RWPE1 (cell line): ENCODE measurements at regions not wholly inside any gene's neighbourhood (a gene's known extent, or its start where the extent isn't known, plus 50 kb on each side); places are given as distances from the start of the nearest gene placed in this dataset.

Source experiments
- CTCF ChIA-PET: fragments of 350-600 bp; sonication (Branson Sonifier 250); formaldehyde crosslinking; extraction: SDS; loops from one replicate; lab custom pipeline; 2021; lab: Yijun Ruan, JAX
- POLR2A ChIA-PET: fragments of 400-600 bp; formaldehyde crosslinking; extraction: SDS; loops from one replicate; lab custom pipeline; 2020; ENCODE audit warnings: antibody characterized with exemption; ENCODE audit not compliant: low non-redundant PET; lab: Yijun Ruan, JAX
- DNase-seq: peaks from one replicate; pipeline ENCODE4 v3.0.0; 2012; ENCODE audit warnings: low spot score
- H3K27ac ChIP-seq: fragments of 450-650 bp; 2 replicates; pipeline ENCODE4 v1.5.1; 2017
- CTCF ChIP-seq: fragments of 450-650 bp; conservative IDR thresholded peaks from 2 replicates; pipeline ENCODE4 v1.5.1; 2017; ENCODE audit warnings: low read depth, mild to moderate bottlenecking

- no peak for DNase-seq
- TF ChIP-seq CTCF = no peak
- ChIA-PET POLR2A (interaction anchor here (0.6 kb wide), 1 partner anchor 223 kb away, joined by 3 read pairs; no protein-coding TSS in a partner anchor), CTCF (no interaction called here)
- H3K27ac ChIP-seq = no peak overlapping the region
Observed at GRCh38 chr5:4038994-4039393, 443.4 kb downstream of the IRX1 start.

GRCh38 chr5:4042311-4042710 lies 446.7 kb downstream of the IRX1 start:
- DNase-seq = no peak
- ChIA-PET POLR2A (no interaction called here), CTCF (no interaction called here)
- no peak overlapping the region for H3K27ac ChIP-seq
- no peak for TF ChIP-seq CTCF

GRCh38 chr5:4043135-4043534 lies 447.5 kb downstream of the IRX1 start:
- ChIA-PET CTCF (no interaction called here), POLR2A (no interaction called here)
- no peak for DNase-seq
- TF ChIP-seq CTCF = no peak
- H3K27ac ChIP-seq = no peak overlapping the region

GRCh38 chr5:4044881-4045280 lies 449.2 kb downstream of the IRX1 start:
- ChIA-PET CTCF (interaction anchor here (0.6 kb wide), 1 partner anchor 1083 kb away, joined by 3 read pairs; no protein-coding TSS in a partner anchor), POLR2A (no interaction called here)
- DNase-seq = no peak
- no peak for TF ChIP-seq CTCF
- H3K27ac ChIP-seq = no peak overlapping the region

GRCh38 chr5:4048398-4048797 lies 452.8 kb downstream of the IRX1 start:
- POLR2A ChIA-PET = no interaction called here
- no peak for TF ChIP-seq CTCF
- no peak for DNase-seq
- no peak overlapping the region for H3K27ac ChIP-seq
- CTCF ChIA-PET = no interaction called here

GRCh38 chr5:4050203-4050602 lies 454.6 kb downstream of the IRX1 start:
- H3K27ac ChIP-seq = no peak overlapping the region
- no peak for DNase-seq
- ChIA-PET CTCF (no interaction called here), POLR2A (no interaction called here)
- no peak for TF ChIP-seq CTCF

- DNase-seq = no peak
- no peak overlapping the region for H3K27ac ChIP-seq
- ChIA-PET POLR2A (no interaction called here), CTCF (no interaction called here)
- TF ChIP-seq CTCF = no peak
Observed at GRCh38 chr5:4053136-4053535, 457.5 kb downstream of the IRX1 start.
